T-helper 2 cell treated with Interferon-gamma antibody and Interleukin-4, amounts not matched to agents 100 ng/mL and 5 ng/mL, for 36 hours (primary cell): ENCODE measurements at regions not wholly inside any gene's neighbourhood (a gene's known extent, or its start where the extent isn't known, plus 50 kb on each side); places are given as distances from the start of the nearest gene placed in this dataset.

Experiments
- intact Hi-C: fragments of 100-400 bp; cut with micrococcal nuclease; formaldehyde crosslinking; loops from one replicate; pipeline ENCODE4 v1.15.1; 2023

DNA sequence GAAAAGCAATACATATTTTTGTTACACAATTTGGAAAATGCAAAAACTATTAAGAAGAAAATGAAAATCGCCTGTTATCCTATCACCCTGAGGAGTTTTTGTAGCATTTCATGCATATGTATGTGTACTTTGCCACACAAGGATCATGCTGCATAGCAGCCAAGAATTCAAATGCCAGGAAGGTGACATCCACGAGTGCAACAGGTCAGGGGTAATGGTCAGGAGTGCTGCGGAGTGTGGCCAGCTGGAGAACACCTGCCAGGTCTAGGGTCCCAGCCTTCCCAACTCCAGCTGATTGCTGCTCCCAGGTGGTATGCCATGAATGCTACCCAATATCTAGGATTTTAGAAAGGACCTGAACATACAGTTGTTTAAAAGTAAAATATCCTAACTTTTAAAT is 617.1 kb downstream of the PRELID2 start:
- intact Hi-C loops: no loop called here

DNA sequence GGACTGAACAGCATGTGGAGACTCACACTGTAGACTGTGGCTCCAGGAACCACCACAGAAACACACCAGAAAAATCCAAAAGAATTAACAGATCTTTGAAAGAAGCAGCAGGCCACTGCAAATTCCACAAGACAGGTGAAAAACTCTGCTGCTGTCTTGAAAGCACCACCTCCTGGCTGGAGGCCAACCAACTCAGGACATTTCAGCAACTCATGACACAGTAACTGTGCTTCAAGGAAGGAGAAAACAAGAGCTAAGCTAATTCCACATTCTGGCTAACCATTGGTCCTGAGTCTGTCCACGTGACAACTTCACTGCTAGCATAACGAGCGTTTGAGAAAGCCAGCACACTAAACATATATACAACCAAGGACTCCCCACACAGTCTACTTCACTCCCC is 625.1 kb downstream of the PRELID2 start:
- intact Hi-C loops: no loop called here

DNA sequence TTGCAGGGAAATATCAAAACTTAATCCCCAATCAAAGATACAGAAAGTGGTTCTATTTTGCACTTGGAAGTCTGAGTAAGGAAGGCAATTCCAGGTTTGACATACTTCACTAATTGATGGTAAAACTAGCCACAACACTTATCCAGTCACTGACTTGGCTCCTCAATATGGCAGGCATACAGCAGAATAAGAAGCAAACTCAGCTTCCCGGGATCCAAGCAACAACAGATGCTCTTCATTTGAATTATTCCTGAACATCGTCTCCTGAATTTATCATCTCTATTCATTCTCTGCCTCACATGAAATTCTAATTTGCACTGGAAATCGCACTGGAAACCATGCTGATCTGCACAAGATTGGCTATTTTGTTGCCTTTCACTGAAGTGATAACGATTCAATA is 629.6 kb downstream of the PRELID2 start:
- intact Hi-C loops: no loop called here

DNA sequence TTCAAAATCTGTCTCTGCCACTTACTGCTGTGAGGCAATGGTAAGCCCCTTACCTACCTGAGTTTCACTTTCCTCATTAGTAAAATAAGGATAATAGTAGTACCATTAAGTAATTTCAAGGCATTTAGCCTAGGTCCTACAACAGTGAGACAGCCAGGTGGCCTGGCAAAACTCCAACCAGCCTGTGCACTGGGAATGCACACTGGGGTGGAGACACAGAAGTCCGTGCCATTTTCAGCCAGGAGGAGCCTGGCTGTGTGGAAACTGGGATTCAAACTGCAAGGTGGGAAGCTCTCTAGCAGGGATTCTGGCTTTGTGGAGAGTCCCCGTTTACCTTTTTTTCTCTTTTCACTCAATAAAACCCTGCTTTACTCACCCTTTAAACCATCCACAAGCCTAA is 630.4 kb downstream of the PRELID2 start:
- intact Hi-C loops: no loop called here

DNA sequence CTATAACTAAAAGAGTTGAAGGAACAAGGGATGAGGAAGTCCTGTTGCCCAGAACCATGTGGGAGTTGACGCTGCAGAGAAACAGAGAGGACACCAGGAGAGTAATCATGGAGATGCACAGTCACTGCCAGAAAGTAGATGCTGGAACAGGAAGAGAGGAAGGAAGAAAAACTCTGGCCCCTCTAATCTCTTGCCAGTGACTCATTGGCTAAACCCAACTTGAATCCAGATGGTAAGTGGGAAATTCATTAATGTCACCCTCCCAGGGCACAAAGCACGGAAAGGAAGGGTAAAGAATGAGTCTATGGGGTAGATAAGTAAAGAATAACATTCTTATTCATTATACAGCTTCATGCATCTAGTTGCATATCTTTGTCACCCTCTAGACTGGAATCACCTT is 631.9 kb downstream of the PRELID2 start:
- intact Hi-C loops: no loop called here

DNA sequence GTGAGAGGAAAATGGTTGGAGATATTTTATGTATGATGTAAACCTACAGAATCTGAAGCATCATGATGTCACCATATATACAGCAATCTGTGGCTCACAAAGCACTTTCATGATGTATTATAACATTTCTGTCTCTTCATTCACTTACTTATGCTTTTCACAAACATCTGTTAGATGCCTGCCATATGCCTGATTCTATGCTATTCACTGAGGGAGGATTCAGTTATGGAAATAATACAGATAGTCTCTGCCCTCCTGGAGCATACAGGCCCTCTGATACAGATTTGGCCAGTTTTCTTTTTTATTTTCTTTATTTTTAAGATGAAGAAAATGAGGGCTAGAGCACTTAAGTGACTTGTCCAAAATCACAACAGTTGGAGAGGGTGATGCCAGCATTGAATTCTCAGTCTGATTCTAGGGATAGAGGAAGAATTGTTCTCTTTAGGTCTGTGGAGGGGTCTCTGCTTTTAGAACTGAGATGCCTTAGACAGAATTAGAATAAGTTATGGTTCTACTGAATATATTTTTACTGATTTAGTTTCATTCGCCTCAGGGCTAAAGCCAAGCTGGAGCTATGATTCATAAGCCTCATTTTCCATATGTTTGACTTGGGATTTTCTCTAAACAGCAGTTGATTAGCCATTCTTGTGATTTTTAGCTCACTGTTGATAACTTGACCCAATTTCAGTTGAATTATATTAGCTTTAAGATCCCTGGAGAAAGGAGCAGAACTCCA is 636.4 kb downstream of the PRELID2 start:
- intact Hi-C loops: no loop called here

DNA sequence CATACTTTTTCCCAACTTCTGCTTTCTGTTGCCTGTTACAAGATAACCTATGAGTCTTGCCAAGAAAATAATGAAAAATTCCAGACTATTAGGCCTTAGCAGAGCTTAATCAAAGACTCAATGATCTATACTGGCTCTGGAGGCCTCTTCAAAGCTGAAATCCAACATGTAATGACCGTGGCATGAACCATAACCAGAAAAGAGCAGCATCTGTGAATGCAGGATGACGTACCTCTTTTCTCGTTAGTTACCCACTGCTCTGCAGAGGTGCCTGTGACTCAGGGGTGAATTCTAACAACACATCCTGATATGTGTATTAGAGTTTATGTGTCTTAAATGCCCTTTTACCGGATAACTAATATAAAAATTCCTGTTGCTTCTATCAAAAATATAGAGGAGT is 645.4 kb downstream of the PRELID2 start:
- intact Hi-C loops: no loop called here

DNA sequence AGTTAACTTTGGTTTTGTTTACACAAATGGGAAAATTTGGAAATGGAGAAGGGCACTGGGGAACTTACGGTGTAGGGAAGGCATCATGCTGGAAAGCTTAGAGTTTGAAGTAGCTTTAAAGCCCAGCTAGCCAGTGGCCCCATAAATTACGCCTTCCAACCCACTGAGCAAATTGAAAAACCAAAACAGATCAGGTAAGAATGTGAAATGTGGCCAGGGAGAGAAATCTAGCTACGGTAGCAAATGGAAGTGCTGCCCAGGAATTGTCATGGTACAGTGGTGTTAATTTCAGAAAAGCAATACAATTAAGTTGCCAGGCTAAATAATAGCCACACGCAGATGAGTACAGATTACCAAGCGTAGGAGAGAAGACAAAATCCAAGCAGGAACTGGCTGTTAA is 654.8 kb downstream of the PRELID2 start:
- intact Hi-C loops: no loop called here

DNA sequence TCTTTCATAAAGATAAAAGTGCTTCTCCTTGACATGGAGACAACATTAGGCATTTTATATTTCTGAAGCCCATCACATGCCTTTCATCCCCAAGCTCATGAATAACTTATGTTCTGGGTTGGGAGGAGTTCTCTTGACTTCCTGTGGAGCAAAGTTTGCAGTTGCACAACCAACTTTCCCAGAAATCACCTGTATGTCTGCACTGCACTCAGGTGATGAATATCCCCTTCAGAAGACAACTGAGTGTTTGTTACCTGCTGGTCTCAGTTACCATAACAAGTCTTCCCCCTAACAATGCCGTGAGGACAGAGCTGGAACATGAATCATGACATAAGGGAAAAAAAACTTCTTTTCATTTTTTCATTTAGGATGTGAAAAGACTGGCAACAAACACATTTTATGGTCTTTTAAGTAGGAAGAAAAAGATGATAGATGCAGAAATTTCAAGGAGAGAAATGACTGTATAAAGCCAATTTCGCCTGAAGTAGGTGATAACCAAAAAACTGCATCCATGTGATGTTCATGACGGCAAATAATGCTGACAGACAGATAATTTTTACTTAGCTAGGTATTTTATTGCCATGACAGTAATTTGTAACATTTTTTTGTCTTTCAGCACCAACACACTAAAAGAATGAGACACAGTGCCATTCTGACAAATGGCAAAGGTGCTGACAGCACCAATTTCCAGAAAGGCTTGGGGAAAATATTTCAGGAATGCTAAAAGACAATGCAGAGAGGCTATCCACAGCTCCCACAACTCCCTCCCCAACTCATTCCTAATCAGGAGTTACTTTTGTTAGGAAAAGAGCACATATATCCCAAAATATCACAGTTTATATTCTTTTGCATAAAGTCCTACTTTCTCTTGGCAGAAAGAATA is 656.3 kb downstream of the PRELID2 start:
- intact Hi-C loops: no loop called here

DNA sequence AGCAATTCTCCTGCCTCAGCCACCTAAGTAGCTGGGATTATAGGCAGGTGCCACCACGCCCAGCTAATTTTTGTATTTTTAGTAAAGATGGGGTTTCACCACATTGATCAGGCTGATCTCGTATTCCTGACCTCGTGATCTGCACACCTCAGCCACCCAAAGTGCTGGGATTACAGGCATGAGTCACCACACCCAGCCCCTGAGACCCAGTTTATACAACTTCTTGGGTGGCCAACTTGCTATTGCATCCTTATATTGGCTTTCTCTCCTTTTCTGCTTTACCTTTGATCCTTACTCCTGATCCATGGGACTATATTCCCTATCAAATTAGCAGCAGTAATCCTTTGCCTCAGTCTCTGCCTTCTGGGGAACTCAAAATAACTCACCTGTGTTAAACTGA is 659.1 kb downstream of the PRELID2 start:
- intact Hi-C loops: no loop called here

DNA sequence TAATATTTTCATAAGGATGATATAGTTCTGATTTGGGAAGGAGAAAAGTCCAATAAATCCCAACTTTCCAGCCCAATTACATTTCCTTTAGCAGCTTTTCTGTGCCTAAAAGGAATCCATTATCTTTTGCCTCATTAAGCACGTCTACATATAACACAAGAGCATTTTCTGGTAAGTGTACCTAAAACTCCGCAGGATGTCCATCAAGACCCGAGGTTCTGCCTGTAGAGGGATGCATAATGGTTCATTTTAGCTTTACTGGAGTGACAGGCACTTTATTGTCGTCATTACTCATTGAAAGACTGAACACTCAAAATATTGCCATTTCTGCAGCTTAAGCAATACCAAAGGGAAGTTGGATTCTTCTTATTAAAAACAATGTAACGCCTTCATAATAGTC is 669.0 kb downstream of the PRELID2 start:
- intact Hi-C loops: no loop called here

DNA sequence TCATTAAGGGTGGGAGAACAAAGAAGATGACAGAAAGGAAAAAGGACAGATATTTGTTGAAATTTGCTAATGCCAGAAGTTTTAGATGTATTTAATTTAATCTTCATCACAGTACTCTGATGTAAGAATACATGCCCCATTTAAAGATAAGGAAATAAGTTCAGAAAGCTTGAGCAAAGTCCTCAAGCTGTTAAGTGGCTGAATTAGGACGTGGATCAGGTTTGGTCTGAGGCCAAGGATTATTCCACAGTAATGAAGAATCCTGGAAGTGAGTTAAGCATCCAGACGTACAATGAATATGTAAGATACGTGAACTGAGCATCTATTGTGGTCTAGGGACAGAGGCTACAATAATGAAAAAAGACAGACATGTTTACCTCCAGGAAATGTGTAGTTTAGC is 671.3 kb downstream of the PRELID2 start:
- intact Hi-C loops: no loop called here

DNA sequence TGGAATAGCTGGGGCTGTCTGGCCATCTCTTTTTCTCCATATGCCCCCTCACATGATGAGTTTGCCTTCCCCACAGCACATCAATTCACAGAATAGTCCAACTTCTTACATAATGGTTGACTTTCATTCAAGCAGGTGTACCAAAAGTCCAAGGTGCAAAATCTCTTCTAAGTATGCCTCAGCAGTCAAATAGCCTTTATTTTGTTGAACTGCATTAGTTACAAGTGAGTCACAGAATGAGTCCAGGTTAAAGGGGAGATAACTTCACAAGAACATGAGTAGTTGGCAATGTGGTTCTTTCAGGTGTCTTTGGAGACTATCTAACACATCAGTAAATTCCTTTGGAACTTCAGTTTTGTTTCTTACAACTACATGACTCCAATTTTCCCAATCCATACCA is 672.5 kb downstream of the PRELID2 start:
- intact Hi-C loops: no loop called here

DNA sequence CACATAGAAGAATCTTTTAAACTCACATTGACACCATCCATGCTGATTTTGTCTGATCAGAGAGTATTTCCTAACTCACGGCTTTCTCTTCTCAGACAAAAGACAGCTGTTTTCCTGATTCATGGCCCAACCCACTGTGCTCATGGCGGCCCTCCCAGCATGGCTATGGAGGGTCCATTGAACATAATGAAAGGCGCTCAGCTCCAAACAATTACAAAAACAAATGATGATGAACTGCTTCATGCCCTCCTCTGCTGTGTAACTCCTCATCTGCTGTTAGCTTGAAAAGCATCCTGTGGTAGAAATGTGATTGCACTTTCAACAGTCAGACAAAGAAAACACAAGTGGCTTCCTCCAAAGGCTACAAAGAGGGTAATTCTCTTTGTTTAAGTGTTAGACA is 673.8 kb downstream of the PRELID2 start:
- intact Hi-C loops: no loop called here

DNA sequence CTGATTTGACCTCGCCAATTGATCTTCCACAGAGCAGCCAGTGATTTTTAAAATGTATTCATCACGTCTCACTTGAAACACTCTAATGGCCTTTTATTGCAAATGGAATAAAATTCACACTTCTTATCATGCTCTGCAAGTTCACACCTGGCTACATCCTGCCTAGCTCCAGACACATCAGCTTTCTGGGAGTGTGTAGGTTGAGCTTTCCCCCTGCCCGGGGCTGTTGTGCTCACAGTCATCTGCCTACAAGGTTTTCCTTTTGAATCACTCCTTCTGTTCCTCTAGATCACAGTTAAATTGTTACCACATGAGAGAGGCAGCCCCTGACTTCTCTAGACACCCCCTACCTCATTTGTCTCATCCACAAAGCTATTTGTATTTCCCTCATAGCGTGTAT is 674.5 kb downstream of the PRELID2 start:
- intact Hi-C loops: no loop called here

DNA sequence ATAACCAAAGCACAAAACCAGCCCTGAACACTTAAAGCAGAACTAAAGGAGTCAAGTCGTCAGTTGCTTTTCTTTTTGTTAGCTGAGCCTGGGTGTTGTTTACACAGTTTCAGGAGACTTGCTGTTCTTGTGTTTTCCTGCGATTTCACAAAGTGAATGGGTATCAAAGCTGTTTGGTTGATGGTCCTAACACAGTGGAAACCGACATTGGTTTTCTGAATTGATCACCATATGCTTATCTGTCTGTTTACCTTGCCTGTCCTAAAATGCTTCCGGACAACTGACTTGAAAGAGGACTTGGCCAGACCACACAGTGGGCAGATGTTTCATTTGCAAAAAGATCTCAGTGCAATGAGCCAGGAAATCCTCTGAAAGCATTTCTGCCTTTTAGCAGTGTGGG is 676.4 kb downstream of the PRELID2 start:
- intact Hi-C loops: no loop called here

DNA sequence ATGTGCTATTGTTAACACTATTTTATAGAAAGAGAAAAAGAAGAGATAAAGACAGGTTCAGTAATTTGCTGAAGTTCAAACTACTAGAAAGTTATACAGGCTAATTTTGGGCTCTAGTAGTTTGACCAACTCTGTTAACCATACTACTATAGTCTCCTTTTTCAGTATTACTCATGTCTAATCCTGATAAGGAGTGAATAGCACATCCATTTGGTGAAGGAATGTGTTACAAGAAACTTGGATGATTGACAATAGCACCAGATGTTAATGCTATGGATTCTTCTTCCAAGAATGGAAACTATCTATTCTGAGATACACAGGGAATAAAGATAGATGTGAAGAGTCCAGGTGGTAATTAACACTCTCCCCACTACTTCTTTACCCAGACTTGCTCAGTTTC is 677.3 kb downstream of the PRELID2 start:
- intact Hi-C loops: no loop called here

DNA sequence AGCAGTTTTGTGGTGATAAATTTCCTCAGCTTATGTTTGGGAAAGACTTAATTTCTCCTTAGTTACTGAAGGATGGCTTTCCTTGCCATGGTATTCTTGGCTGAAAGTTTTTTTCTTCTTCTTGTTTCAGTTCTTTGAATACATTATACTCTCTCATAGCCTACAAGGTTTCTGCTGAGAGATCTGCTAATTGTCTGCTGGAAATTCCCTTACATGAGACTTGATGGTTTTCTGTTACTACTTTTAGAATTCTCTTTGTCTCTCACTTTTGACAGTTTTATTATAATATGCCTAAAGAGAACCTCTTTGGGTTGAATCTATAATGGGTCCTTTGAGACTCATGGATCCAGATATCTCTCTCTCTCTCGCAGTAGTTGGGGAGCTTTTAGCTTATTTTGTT is 693.6 kb downstream of the PRELID2 start:
- intact Hi-C loops: no loop called here

DNA sequence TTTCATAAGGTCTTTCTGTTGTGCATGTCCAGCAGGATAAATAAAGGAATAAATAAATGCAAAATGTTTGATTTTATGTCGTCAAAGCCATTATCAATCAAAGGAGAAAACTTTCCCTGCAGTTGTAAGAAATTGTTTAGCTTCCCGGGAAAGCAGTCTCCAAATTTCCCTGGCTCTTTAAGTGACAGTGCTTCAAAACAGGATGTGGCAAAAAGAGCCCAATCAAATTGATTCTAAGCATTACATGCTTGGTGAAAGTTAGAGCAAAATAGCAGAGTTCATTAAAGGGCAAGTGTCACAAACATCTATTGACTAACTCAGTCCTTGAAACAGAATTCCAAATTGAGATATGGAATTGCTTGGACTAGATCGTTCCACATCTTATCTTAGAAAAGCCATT is 704.1 kb downstream of the PRELID2 start:
- intact Hi-C loops: no loop called here

DNA sequence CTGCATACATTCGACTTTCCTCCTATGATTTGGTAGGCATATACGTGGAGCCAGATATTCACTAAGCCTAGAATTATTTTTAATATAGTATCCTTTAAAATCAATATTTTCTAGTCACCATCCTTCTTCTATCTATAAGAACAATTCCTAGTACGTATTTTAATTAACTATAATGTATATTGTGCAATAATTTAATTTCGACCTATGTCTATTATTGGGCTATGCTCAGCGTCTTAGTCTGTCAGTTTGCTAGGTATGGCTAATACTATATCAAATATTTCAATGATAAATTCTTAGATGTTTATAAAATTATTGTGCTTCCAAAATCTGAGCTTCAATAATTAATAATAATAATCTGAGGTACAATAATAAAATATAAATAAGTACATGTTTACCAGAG is 705.3 kb downstream of the PRELID2 start:
- intact Hi-C loops: no loop called here

DNA sequence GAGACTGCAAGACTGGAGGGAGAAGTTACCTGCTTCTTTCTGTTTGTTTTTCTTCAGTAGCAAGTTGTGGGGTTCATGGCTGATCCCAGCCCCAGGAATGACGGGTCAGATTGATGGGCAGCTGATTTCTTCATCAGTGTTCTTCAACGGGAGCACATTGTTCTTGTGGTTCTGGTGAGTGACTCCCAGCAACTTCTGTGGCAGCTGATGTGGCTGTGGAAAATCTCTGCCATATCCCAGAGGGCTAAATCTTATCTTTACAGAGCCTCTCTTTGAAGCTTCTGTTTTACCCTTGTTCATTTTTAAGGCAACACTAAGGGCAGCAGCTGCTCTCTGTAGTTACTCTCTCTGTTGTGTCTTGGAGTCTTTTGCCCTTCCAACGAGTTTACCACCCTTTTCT is 710.3 kb downstream of the PRELID2 start:
- intact Hi-C loops: no loop called here

DNA sequence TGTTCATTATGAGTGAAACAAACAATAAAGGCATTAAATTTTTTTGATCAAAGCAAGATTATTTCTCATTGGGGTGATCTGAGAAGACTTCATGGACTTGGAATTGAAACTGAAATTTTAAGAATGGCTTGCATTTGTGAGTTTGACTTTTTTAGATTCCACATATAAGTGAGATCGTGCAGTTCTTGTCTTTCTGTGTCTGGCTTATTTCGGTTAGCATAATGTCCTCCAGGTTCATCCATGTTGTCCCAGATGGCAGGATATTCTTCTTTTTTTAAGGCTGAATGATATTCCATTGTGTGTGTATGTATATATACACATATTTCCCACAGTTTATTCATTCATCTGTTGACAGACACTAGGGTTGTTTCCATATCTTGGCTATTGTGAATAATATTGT is 716.5 kb downstream of the PRELID2 start:
- intact Hi-C loops: no loop called here

DNA sequence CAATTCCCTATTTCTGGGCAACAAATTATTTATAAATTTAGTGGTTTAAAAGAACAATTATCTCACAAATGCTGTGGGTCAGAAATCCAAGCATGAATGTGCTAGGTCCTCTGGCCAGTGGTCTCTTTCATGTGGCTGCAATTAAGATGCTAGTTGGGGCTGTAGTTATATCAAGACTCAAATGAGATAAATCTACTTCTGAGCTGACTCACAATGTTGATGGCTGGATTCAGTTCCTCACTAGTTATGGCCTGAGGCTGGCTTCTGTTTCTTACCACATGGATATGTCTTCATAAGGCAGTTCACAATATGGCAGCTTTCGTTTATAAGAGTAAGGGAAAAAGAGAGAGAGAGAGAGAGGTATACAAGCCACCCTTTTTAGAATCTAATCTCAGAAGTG is 717.0 kb downstream of the PRELID2 start:
- intact Hi-C loops: no loop called here
